ENCODE measurements at regions not wholly inside any gene's neighbourhood (a gene's known extent, or its start where the extent isn't known, plus 50 kb on each side); places are given as distances from the start of the nearest gene placed in this dataset.

DNA sequence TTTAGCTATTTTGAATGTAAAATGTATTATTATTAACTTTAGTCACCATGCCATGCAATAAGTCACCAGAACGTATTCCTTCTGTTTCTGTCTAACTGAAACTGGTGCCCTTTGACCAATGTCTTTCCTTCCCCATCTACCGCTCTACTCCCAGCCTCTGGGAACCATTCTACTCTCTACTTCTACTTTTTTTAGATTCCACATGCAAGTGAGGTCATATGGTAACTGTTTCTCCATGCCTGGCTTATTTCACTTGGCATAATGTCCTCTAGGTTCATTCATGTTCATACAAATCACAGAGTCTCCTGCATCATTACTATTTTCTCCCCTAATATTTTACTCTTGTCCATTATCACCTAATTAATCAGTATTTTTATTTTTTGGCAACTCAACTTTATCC is 160.1 kb downstream of the TMX1 start:
- TF ChIP-seq, protein P1, sequence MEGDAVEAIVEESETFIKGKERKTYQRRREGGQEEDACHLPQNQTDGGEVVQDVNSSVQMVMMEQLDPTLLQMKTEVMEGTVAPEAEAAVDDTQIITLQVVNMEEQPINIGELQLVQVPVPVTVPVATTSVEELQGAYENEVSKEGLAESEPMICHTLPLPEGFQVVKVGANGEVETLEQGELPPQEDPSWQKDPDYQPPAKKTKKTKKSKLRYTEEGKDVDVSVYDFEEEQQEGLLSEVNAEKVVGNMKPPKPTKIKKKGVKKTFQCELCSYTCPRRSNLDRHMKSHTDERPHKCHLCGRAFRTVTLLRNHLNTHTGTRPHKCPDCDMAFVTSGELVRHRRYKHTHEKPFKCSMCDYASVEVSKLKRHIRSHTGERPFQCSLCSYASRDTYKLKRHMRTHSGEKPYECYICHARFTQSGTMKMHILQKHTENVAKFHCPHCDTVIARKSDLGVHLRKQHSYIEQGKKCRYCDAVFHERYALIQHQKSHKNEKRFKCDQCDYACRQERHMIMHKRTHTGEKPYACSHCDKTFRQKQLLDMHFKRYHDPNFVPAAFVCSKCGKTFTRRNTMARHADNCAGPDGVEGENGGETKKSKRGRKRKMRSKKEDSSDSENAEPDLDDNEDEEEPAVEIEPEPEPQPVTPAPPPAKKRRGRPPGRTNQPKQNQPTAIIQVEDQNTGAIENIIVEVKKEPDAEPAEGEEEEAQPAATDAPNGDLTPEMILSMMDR (conservative IDR thresholded peaks at IDR 0.05; ENCODE audit: low read depth in 2 of 2) = no peak
- no peak for TF ChIP-seq ZNF114 (CRISPR knock-in tag; IDR thresholded peaks at IDR 0.05)
- TF ChIP-seq POLR2AphosphoS5 (IDR thresholded peaks at IDR 0.05; ENCODE audit: low read depth) = no peak
- TF ChIP-seq EZH2 (IDR thresholded peaks at IDR 0.05; ENCODE audit: low read depth, unreplicated experiment) = no peak
- TF ChIP-seq REST (IDR thresholded peaks at IDR 0.05; ENCODE audit: unreplicated experiment) = no peak
- no peak for TF ChIP-seq CREB1 (CRISPR knock-in tag; IDR thresholded peaks at IDR 0.05; ENCODE audit: low read depth)
